PC-3 (cell line): ENCODE measurements at regions not wholly inside any gene's neighbourhood (a gene's known extent, or its start where the extent isn't known, plus 50 kb on each side); places are given as distances from the start of the nearest gene placed in this dataset.

ENCODE experiments used
- ATAC-seq: fragments of 200-7000 bp; cut with Tn5 transposase; 2 replicates; pipeline ENCODE4 v1.9.1; 2020; ENCODE audit warnings: mild to moderate bottlenecking, moderate library complexity
- BruUV-seq: library from RNA; stranded (reverse); fragments of 400-500 nt; replicated peaks from 2 replicates; lab custom pipeline; 2021; lab: Mats Ljungman, UMichigan
- CTCF ChIA-PET: fragments of 300-600 bp; sonication (Branson Sonifier 250); formaldehyde crosslinking; loops from one replicate; lab custom pipeline; 2022; ENCODE audit warnings: antibody characterized with exemption; lab: Charles Lee
- POLR2A ChIA-PET: fragments of 300-600 bp; sonication (Branson Sonifier 250); formaldehyde crosslinking; loops from one replicate; lab custom pipeline; 2022; ENCODE audit warnings: antibody characterized with exemption; ENCODE audit not compliant: unreplicated experiment; lab: Charles Lee
- DNase-seq: peaks from one replicate; pipeline ENCODE4 v3.0.0-alpha.2; 2015
- H2AFZ ChIP-seq: fragments of 300-600 bp; sonication (generic); 2 replicates; pipeline ENCODE4 v1.6.0; 2016; ENCODE audit warnings: antibody characterized with exemption, low read length
- H3F3A ChIP-seq: fragments of 300-600 bp; sonication (generic); one replicate; pipeline ENCODE4 v1.6.0; 2017; ENCODE audit warnings: antibody characterized with exemption, low read length, control low read depth, mild to moderate bottlenecking; ENCODE audit not compliant: unreplicated experiment
- H3K27ac ChIP-seq: fragments of 300-600 bp; sonication (generic); 2 replicates; pipeline ENCODE4 v1.5.1; 2016; ENCODE audit warnings: mild to moderate bottlenecking, low read length
- H3K27me3 ChIP-seq: fragments of 300-600 bp; sonication (generic); 2 replicates; pipeline ENCODE4 v1.6.1; 2016; ENCODE audit warnings: low read length, mixed read lengths
- H3K36me3 ChIP-seq: fragments of 300-600 bp; sonication (generic); 2 replicates; pipeline ENCODE4 v1.6.1; 2016; ENCODE audit warnings: low read depth, mixed run types, low read length, mixed read lengths
- H3K4me1 ChIP-seq: fragments of 300-600 bp; sonication (generic); 2 replicates; pipeline ENCODE4 v1.5.1; 2016; ENCODE audit warnings: low read length; ENCODE audit not compliant: insufficient read depth
- H3K4me2 ChIP-seq: fragments of 300-600 bp; sonication (generic); 2 replicates; pipeline ENCODE4 v1.6.0; 2016; ENCODE audit warnings: low read length
- H3K4me3 ChIP-seq: fragments of 300-600 bp; sonication (generic); 2 replicates; pipeline ENCODE4 v1.5.1; 2016; ENCODE audit warnings: mild to moderate bottlenecking, low read length, mixed read lengths
- H3K79me2 ChIP-seq: fragments of 300-600 bp; sonication (generic); 2 replicates; pipeline ENCODE4 v1.6.1; 2017; ENCODE audit warnings: low read length, mixed read lengths
- H3K9ac ChIP-seq: fragments of 300-600 bp; sonication (generic); 2 replicates; pipeline ENCODE4 v1.6.0; 2016; ENCODE audit warnings: mild to moderate bottlenecking, low read length
- H3K9me2 ChIP-seq: fragments of 300-600 bp; sonication (generic); replicated peaks from 2 replicates; pipeline ENCODE4 v1.6.1; 2016; ENCODE audit warnings: mixed run types, low read length, mixed read lengths
- H3K9me3 ChIP-seq: fragments of 300-600 bp; sonication (generic); 2 replicates; pipeline ENCODE4 v1.6.1; 2016; ENCODE audit warnings: low read length, mixed read lengths
- H4K20me1 ChIP-seq: fragments of 300-600 bp; sonication (generic); 2 replicates; pipeline ENCODE4 v1.6.1; 2016; ENCODE audit warnings: low read length, mixed read lengths
- EZH2 ChIP-seq: fragments of 300-600 bp; sonication (generic); IDR thresholded peaks from one replicate; pipeline ENCODE4 v1.6.1; 2017; ENCODE audit warnings: antibody characterized with exemption, mild to moderate bottlenecking, low read length; ENCODE audit not compliant: unreplicated experiment
- EZH2phosphoT487 ChIP-seq: fragments of 300-600 bp; sonication (generic); IDR thresholded peaks from 2 replicates; pipeline ENCODE4 v1.6.1; 2018; ENCODE audit warnings: mild to moderate bottlenecking, antibody characterized with exemption, low read length, borderline replicate concordance
- intact Hi-C: fragments of 100-400 bp; cut with micrococcal nuclease; formaldehyde crosslinking; loops from 2 replicates; pipeline ENCODE4 v1.9.0; 2023
- TF ChIP-seq, protein P1 (sequence below): fragments of 300-600 bp; sonication (generic); conservative IDR thresholded peaks from 2 replicates; pipeline ENCODE4 v1.5.1; 2017; ENCODE audit warnings: antibody characterized with exemption, low read depth, mild to moderate bottlenecking, low read length

DNA sequence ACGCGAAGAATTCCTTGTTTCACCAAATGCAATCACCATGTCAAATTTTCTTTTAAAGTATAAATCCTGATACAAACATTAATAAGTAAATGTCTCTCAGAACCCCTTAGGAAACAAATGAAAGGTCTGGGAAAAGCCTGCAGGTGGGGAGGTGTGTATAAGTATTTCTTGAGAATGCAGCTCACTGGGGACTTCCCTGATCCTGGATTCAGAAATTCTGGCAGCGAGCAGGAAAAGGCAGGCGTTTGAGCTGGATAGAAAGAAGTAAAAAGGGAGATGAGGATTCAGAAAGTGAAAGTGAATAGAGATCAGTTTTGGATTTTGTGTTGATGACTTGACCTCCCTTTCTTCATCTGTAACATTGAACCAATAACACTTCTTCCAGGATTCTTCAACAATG lies 68.3 kb upstream of the CTSC start:
- no peaks in the 10 kb centered on the region for H3K27me3 ChIP-seq
- no peak for ATAC-seq
- no peaks in the 10 kb centered on the region for H3F3A ChIP-seq
- no peak for DNase-seq
- no peaks in the 10 kb centered on the region for H3K9me3 ChIP-seq
- intact Hi-C loops: no loop called here
- TF ChIP-seq, protein P1, sequence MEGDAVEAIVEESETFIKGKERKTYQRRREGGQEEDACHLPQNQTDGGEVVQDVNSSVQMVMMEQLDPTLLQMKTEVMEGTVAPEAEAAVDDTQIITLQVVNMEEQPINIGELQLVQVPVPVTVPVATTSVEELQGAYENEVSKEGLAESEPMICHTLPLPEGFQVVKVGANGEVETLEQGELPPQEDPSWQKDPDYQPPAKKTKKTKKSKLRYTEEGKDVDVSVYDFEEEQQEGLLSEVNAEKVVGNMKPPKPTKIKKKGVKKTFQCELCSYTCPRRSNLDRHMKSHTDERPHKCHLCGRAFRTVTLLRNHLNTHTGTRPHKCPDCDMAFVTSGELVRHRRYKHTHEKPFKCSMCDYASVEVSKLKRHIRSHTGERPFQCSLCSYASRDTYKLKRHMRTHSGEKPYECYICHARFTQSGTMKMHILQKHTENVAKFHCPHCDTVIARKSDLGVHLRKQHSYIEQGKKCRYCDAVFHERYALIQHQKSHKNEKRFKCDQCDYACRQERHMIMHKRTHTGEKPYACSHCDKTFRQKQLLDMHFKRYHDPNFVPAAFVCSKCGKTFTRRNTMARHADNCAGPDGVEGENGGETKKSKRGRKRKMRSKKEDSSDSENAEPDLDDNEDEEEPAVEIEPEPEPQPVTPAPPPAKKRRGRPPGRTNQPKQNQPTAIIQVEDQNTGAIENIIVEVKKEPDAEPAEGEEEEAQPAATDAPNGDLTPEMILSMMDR: no peak
- no peak for TF ChIP-seq EZH2phosphoT487
- no peak for TF ChIP-seq EZH2
- no peak overlapping the region for H3K4me2 ChIP-seq
- H3K4me3 ChIP-seq: no peak overlapping the region
- no peak overlapping the region for H3K27ac ChIP-seq
- H3K4me1 ChIP-seq: peaks cover 41% of the 10 kb centered on the region
- no TSS peak for BruUV-seq
- CTCF ChIA-PET: no interaction called here
- H3K36me3 ChIP-seq: no peaks in the 10 kb centered on the region
- POLR2A ChIA-PET: no interaction called here
- no peak overlapping the region for H3K9ac ChIP-seq
- H2AFZ ChIP-seq: no peak overlapping the region
- H3K79me2 ChIP-seq: no peaks in the 10 kb centered on the region
- no peaks in the 10 kb centered on the region for H3K9me2 ChIP-seq
- no peaks in the 10 kb centered on the region for H4K20me1 ChIP-seq

DNA sequence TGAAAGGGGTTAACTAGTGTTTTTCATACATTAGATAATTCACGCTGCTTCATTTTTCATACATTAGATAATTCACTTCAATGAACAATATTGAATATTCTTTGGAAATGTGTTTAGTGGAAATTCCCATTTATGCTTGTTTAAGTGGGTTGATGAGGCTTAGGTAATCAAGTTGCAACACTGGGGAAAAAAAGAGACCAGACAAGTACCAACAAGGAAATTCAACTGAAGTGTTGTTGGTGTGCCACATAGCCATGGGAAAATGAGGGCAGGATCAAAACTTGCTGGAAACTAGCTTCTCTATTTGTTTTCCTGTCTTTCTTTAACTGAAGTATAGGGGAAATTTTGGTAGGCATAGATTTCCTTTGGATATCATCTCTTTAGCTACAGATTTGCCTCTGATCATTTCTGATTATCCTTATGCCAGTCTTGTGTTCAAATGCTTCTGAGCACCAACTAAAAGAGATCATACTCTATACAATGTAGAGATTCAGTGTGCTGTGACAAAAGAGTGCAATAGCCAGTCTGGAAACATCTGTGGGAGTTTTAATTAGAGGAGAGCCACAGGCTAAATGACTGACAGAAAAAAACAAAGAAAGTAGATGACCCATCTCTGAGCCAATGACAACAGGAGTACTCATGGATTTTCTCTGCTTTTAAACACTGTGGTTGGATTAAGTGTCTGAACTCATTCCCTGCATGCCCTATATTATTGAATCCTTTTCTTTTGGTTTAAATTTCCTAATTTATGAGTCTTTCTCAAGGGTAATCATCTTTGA lies 67.6 kb upstream of the CTSC start:
- Histone ChIP-seq H3F3A (no peaks in the 10 kb centered on the region), H3K9me3 (no peaks in the 10 kb centered on the region), H4K20me1 (no peaks in the 10 kb centered on the region), H3K36me3 (no peaks in the 10 kb centered on the region), H3K27me3 (no peaks in the 10 kb centered on the region), H3K4me3 (no peak overlapping the region), H3K9ac (no peak overlapping the region), H3K79me2 (no peaks in the 10 kb centered on the region), H3K27ac (no peak overlapping the region), H3K4me1 (peaks cover 34% of the 10 kb centered on the region), H3K4me2 (no peak overlapping the region), H2AFZ (no peak overlapping the region), H3K9me2 (no peaks in the 10 kb centered on the region)
- POLR2A ChIA-PET: no interaction called here
- no peak for ATAC-seq
- BruUV-seq: no TSS peak
- no peak for DNase-seq
- intact Hi-C loops: loop anchor here (5.0 kb wide), 1 partner anchor 77 kb away; no protein-coding TSS in a partner anchor
- TF ChIP-seq EZH2phosphoT487 (no peak), EZH2 (no peak)
- TF ChIP-seq, protein P1: no peak
- CTCF ChIA-PET: interaction anchor here (0.6 kb wide), 1 partner anchor 48 kb away, joined by 10 read pairs; no protein-coding TSS in a partner anchor

DNA sequence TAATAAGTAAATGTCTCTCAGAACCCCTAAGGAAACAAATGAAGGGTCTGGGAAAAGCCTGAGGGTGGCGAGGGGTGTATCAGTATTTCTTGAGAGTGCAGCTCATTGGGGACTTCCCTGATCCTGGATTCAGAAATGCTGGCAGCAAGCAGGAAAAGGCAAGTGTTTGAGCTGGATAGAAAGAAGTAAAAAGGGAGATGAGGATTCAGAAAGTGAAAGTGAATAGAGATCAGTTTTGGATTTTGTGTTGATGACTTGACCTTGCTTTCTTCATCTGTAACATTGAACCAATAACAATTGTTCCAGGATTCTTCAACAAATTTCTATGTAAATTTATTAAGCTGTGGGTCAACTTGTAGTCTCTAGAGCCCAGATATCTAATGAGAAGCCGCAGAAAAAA lies 66.9 kb upstream of the CTSC start:
- ChIA-PET POLR2A (no interaction called here), CTCF (interaction anchor here (0.6 kb wide), 1 partner anchor 47 kb away, joined by 10 read pairs; no protein-coding TSS in a partner anchor)
- no peaks in the 10 kb centered on the region for H3K9me3 ChIP-seq
- TF ChIP-seq EZH2 (no peak), EZH2phosphoT487 (no peak)
- TF ChIP-seq, protein P1: no peak
- no peak overlapping the region for H3K4me3 ChIP-seq
- DNase-seq (no peak), ATAC-seq (no peak)
- H3K4me2 ChIP-seq: no peak overlapping the region
- H3K79me2 ChIP-seq: no peaks in the 10 kb centered on the region
- no peak overlapping the region for H3K27ac ChIP-seq
- H2AFZ ChIP-seq: no peak overlapping the region
- no peak overlapping the region for H3K9ac ChIP-seq
- no peaks in the 10 kb centered on the region for H3K36me3 ChIP-seq
- H4K20me1 ChIP-seq: no peaks in the 10 kb centered on the region
- no peaks in the 10 kb centered on the region for H3K9me2 ChIP-seq
- peaks cover 26% of the 10 kb centered on the region for H3K4me1 ChIP-seq
- no TSS peak for BruUV-seq
- H3F3A ChIP-seq: no peaks in the 10 kb centered on the region
- H3K27me3 ChIP-seq: no peaks in the 10 kb centered on the region
- intact Hi-C loops: loop anchor here (5.0 kb wide), 1 partner anchor 78 kb away; no protein-coding TSS in a partner anchor
